Fibroblast of lung (primary cell): ENCODE measurements at regions not wholly inside any gene's neighbourhood (a gene's known extent, or its start where the extent isn't known, plus 50 kb on each side); places are given as distances from the start of the nearest gene placed in this dataset.

Experiments
- DNase-seq, 2 donors: peaks; one replicate each; pipeline versions ENCODE4 v3.0.0 to v3.0.0-alpha.2; 2010; ENCODE audit warnings: low read depth in 2 of 2
- H2AFZ ChIP-seq: 2 replicates; pipeline ENCODE4 v1.5.1; 2012; ENCODE audit warnings: low read length, control low read depth, inconsistent platforms
- H3K27ac ChIP-seq: 2 replicates; pipeline ENCODE4 v1.5.1; 2011; ENCODE audit warnings: low read length, control low read depth; ENCODE audit not compliant: insufficient read depth
- H3K27me3 ChIP-seq: 2 replicates; pipeline ENCODE4 v1.5.1; 2011; ENCODE audit warnings: mild to moderate bottlenecking, low read length; ENCODE audit not compliant: control insufficient read depth, insufficient read depth
- H3K36me3 ChIP-seq: 2 replicates; pipeline ENCODE4 v1.5.1; 2011; ENCODE audit warnings: low read length; ENCODE audit not compliant: control insufficient read depth, insufficient read depth
- H3K4me1 ChIP-seq: 2 replicates; pipeline ENCODE4 v1.5.1; 2011; ENCODE audit warnings: low read length; ENCODE audit not compliant: control insufficient read depth, insufficient read depth; ENCODE audit errors: extremely low read depth
- H3K4me2 ChIP-seq: 2 replicates; pipeline ENCODE4 v1.5.1; 2011; ENCODE audit warnings: low read length, control low read depth; ENCODE audit not compliant: insufficient read depth; ENCODE audit errors: extremely low read depth
- H3K4me3 ChIP-seq, 4 experiments: fragments of 200-600 bp in 1 of 4; sonication (generic) in 1 of 4; replicated peaks in 1 of 4; 2 replicates each; pipeline ENCODE4 v1.5.1; 2011 to 2016; ENCODE audit warnings: low read length in 4 of 4, low read depth in 3 of 4, mild to moderate bottlenecking in 3 of 4, control low read depth in 2 of 4, inconsistent platforms in 1 of 4, mixed read lengths in 1 of 4; ENCODE audit not compliant: insufficient read depth in 1 of 4; ENCODE audit errors: control extremely low read depth in 1 of 4
- H3K79me2 ChIP-seq: 2 replicates; pipeline ENCODE4 v1.5.1; 2012; ENCODE audit warnings: mild to moderate bottlenecking, low read length, inconsistent platforms; ENCODE audit not compliant: control insufficient read depth, insufficient read depth
- H3K9ac ChIP-seq: 2 replicates; pipeline ENCODE4 v1.5.1; 2011; ENCODE audit warnings: mild to moderate bottlenecking, low read length, control low read depth; ENCODE audit not compliant: insufficient read depth
- H3K9me3 ChIP-seq: 2 replicates; pipeline ENCODE4 v1.5.1; 2012; ENCODE audit warnings: low read depth, low read length; ENCODE audit not compliant: control insufficient read depth, insufficient read depth
- H4K20me1 ChIP-seq: 2 replicates; pipeline ENCODE4 v1.5.1; 2011; ENCODE audit warnings: low read length; ENCODE audit not compliant: control insufficient read depth, insufficient read depth; ENCODE audit errors: extremely low read depth
- CTCF ChIP-seq, 2 donors: IDR thresholded peaks in 1 of 2; conservative IDR thresholded peaks in 1 of 2; 1 replicate in 1 of 2; 2 replicates in 1 of 2; pipeline ENCODE4 v1.5.1; 2011 to 2012; ENCODE audit warnings: low read length in 2 of 2, control low read depth in 1 of 2, inconsistent platforms in 1 of 2, low read depth in 1 of 2, mild to moderate bottlenecking in 1 of 2
- EZH2 ChIP-seq: IDR thresholded peaks from 2 replicates; pipeline ENCODE4 v1.5.1; 2012; ENCODE audit warnings: low read length, control low read depth, mild to moderate bottlenecking; ENCODE audit errors: missing control alignments

DNA sequence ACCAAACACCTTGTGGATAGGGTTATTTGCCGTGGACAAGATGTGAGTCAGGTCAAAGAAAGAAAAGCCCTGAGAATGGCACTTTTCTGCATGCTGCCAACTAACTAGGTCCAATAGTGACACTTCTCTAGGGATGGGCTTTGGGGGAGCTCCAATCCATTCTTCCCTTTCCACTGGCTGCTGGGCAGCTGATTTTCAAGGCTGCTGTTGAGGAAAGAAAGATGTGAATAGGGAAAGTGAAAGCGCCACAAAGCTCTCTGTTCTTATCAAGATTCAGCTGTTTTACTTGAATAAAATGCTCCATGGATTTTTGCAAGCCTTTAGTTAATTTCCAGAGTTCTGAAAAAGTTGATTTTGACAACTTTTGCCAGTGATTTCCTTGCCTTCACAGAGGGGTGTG is 244.2 kb upstream of the F9 start:
- Histone ChIP-seq H3K27me3 (no peaks in the 10 kb centered on the region), H3K36me3 (no peaks in the 10 kb centered on the region), H3K4me1 (no peaks in the 10 kb centered on the region), H3K4me3 (no peak overlapping the region), H3K79me2 (no peaks in the 10 kb centered on the region), H3K4me2 (no peak overlapping the region), H2AFZ (no peak overlapping the region), H3K9ac (no peak overlapping the region), H3K27ac (no peak overlapping the region), H4K20me1 (no peaks in the 10 kb centered on the region), H3K9me3 (no peaks in the 10 kb centered on the region)
- no peak for TF ChIP-seq CTCF (conservative IDR thresholded peaks at IDR 0.05 in 1 of 2, IDR thresholded peaks at IDR 0.05 in 1 of 2; ENCODE audit: low read depth in 1 of 2, low read length in 2 of 2)
- TF ChIP-seq EZH2 = no peak
- DNase-seq = no peak

DNA sequence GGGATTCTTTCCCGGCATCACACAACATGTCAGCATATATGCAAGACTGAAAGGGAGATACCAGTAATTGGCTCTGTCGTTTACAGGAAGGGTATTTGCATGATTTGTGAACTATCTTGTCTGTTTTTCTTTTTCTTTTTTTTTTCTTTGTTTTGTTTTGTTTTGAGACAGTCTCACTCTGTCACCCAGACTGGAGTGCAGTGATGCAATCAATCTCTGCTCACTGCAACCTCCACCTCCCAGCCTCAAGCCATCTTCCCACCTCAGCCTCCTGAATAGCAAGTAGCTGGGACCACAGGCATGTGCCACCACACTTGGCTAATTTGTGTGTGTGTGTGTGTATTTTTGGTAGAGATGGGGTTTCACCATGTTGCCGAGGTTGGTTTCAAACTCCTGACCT is 262.7 kb upstream of the F9 start:
- H3K27ac ChIP-seq = no peak overlapping the region
- H3K4me3 ChIP-seq = no peak overlapping the region
- H2AFZ ChIP-seq = no peak overlapping the region
- no peak overlapping the region for H3K9ac ChIP-seq
- no peaks in the 10 kb centered on the region for H3K9me3 ChIP-seq
- no peaks in the 10 kb centered on the region for H3K79me2 ChIP-seq
- no peaks in the 10 kb centered on the region for H3K27me3 ChIP-seq
- no peak for DNase-seq
- H3K4me2 ChIP-seq = no peak overlapping the region
- H3K4me1 ChIP-seq = no peaks in the 10 kb centered on the region
- no peaks in the 10 kb centered on the region for H3K36me3 ChIP-seq
- no peaks in the 10 kb centered on the region for H4K20me1 ChIP-seq
- no peak for TF ChIP-seq EZH2
- no peak for TF ChIP-seq CTCF (conservative IDR thresholded peaks at IDR 0.05 in 1 of 2, IDR thresholded peaks at IDR 0.05 in 1 of 2; ENCODE audit: low read depth in 1 of 2, low read length in 2 of 2)

DNA sequence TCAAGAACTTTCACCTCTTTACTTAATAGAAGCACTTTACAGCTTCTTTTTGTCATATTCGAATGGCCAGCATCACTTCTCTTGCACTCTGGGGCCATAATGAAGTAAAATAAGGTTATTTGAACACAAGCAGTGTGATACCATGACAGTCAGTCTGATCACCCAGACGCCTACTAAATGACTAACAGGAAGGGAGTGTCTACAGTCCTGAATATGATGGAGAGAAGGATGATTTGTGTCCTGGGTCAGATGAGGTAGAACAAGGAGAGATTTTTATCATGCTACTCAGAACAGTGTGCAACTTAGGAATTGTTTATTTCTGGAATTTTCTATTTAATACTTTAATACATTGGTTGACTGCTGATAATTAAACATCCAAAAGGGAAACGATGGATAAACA is 284.2 kb upstream of the F9 start:
- no peaks in the 10 kb centered on the region for H3K79me2 ChIP-seq
- H3K4me3 ChIP-seq = no peak overlapping the region
- H3K9ac ChIP-seq = no peak overlapping the region
- no peaks in the 10 kb centered on the region for H3K4me1 ChIP-seq
- no peaks in the 10 kb centered on the region for H3K9me3 ChIP-seq
- H3K4me2 ChIP-seq = no peak overlapping the region
- H2AFZ ChIP-seq = no peak overlapping the region
- no peaks in the 10 kb centered on the region for H3K36me3 ChIP-seq
- DNase-seq = peak in 1 of 2 donors; percentile 4
- H3K27ac ChIP-seq = no peak overlapping the region
- H4K20me1 ChIP-seq = no peaks in the 10 kb centered on the region
- H3K27me3 ChIP-seq = no peaks in the 10 kb centered on the region
- TF ChIP-seq EZH2 (no peak), CTCF (conservative IDR thresholded peaks at IDR 0.05 in 1 of 2, IDR thresholded peaks at IDR 0.05 in 1 of 2; ENCODE audit: low read depth in 1 of 2, low read length in 2 of 2) (no peak)
